Breast epithelium (tissue), 4 donors: ENCODE measurements at regions not wholly inside any gene's neighbourhood (a gene's known extent, or its start where the extent isn't known, plus 50 kb on each side); places are given as distances from the start of the nearest gene placed in this dataset.

Experiments used
- DNase-seq, 2 donors: peaks; one replicate each; pipeline ENCODE4 v3.0.0-alpha.2; 2019; ENCODE audit warnings: low spot score in 2 of 2
- H3K27ac ChIP-seq, 2 donors: fragments of 200-600 bp; sonication (generic) in 1 of 2; one replicate each; pipeline ENCODE4 v1.5.1; 2016 to 2019; ENCODE audit warnings: mild to moderate bottlenecking in 1 of 2
- H3K27me3 ChIP-seq, 2 donors: fragments of 200-600 bp; sonication (generic) in 1 of 2; one replicate each; pipeline versions ENCODE4 v1.5.1 to v1.6.0; 2017 to 2019; ENCODE audit warnings: control low read depth in 1 of 2, mild to moderate bottlenecking in 1 of 2
- H3K36me3 ChIP-seq: fragments of 200-600 bp; one replicate; pipeline ENCODE4 v1.5.1; 2019
- H3K4me1 ChIP-seq, 2 donors: fragments of 200-600 bp; sonication (generic); one replicate each; pipeline ENCODE4 v1.5.1; 2016 to 2019; ENCODE audit warnings: control low read depth in 1 of 2
- H3K4me3 ChIP-seq, 3 donors: fragments of 200-600 bp; sonication (generic); 1 replicate in 2 of 3; 2 replicates in 1 of 3; pipeline ENCODE4 v1.5.1; 2016 to 2019; ENCODE audit warnings: mild to moderate bottlenecking in 3 of 3, moderate library complexity in 2 of 3
- H3K9me3 ChIP-seq, 2 donors: fragments of 200-600 bp; sonication (generic) in 1 of 2; one replicate each; pipeline ENCODE4 v1.5.1; 2016 to 2019; ENCODE audit warnings: control low read depth in 1 of 2
- CTCF ChIP-seq, 3 donors: fragments of 450-650 bp; IDR thresholded peaks; one replicate each; pipeline ENCODE4 v1.5.1; 2016 to 2017; ENCODE audit warnings: antibody characterized with exemption in 3 of 3, mild to moderate bottlenecking in 3 of 3, moderate library complexity in 3 of 3
- POLR2A ChIP-seq: fragments of 450-650 bp; IDR thresholded peaks from one replicate; pipeline ENCODE4 v1.6.1; 2016; ENCODE audit warnings: antibody characterized with exemption, mild to moderate bottlenecking, moderate library complexity
- POLR2AphosphoS5 ChIP-seq, 3 donors: sonication (generic); formaldehyde crosslinking; IDR thresholded peaks; one replicate each; pipeline ENCODE4 v1.6.1; 2017; ENCODE audit warnings: antibody characterized with exemption in 3 of 3
- intact Hi-C: fragments of 100-400 bp; cut with DNase I; formaldehyde crosslinking; loops from one replicate; pipeline ENCODE4 v1.15.1; 2023; ENCODE audit warnings: low total_unique reads

DNA sequence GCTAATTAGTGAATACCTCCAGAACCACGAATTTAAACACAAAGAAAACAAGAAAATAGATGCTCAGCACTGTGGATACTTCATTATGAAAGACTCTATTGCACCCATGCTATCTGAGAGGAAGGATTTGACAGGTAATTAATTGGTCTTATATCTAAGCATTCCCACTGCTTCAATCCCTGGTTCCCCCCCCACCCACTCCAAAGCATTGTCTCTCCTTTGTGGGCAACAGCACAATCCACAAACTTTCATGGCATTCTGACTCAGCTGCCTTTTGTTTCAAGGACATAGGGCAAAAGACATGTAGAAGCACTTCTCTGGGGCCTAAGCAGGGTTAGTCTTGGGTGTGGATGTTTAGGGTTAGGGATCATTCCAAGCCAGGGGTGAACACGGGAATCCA is 551.4 kb downstream of the BUD13 start:
- Histone ChIP-seq H3K4me1 (peaks cover 3 to 8% of the 10 kb centered on the region in 2 donors), H3K27ac (no peak overlapping the region), H3K27me3 (no peaks in the 10 kb centered on the region), H3K4me3 (no peak overlapping the region), H3K36me3 (no peaks in the 10 kb centered on the region), H3K9me3 (no peaks in the 10 kb centered on the region)
- intact Hi-C loops, result no loop called here
- no peak for DNase-seq
- TF ChIP-seq POLR2AphosphoS5 (IDR thresholded peaks at IDR 0.05) (no peak), CTCF (IDR thresholded peaks at IDR 0.05) (no peak)

- TF ChIP-seq POLR2A, result no peak
- no peak for TF ChIP-seq CTCF (IDR thresholded peaks at IDR 0.05)
- TF ChIP-seq POLR2AphosphoS5 (IDR thresholded peaks at IDR 0.05), result no peak
- DNase-seq, result no peak
These were observed 553.6 kb downstream of the BUD13 start for GRCh38 chr11:116219171-116219635.

DNA sequence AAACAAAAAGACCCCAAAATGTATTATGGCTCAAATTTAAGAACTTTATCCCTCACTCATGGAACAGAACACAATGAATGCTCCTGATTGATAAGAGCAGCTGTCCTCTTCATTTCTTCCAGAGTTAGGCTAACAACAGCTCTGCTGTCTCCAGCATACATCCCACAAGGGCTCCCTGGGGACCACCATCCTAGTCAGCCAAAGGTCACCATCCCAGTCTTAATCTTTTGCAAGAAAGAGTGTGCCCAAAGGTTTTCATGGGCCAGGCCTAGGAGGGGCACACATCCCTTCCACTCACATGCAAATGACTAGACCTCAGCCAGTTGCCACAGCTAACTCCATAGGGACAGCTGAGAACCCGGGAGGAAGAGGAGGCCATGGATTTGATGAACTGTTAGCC is 555.3 kb downstream of the BUD13 start:
- intact Hi-C loops, result loop anchor here (2.0 kb wide), 1 partner anchor 41 kb away; no protein-coding TSS in a partner anchor
- H3K36me3 ChIP-seq, result no peaks in the 10 kb centered on the region
- peaks cover 3 to 8% of the 10 kb centered on the region in 2 donors for H3K4me1 ChIP-seq
- TF ChIP-seq CTCF (IDR thresholded peaks at IDR 0.05) (no peak), POLR2A (no peak), POLR2AphosphoS5 (IDR thresholded peaks at IDR 0.05) (no peak)
- no peak overlapping the region for H3K4me3 ChIP-seq
- no peak overlapping the region for H3K27ac ChIP-seq
- no peaks in the 10 kb centered on the region for H3K27me3 ChIP-seq
- DNase-seq, result no peak
- no peaks in the 10 kb centered on the region for H3K9me3 ChIP-seq

More at GRCh38 chr11:116219171-116219635, 553.6 kb downstream of the BUD13 start:
- Histone ChIP-seq H3K36me3 (no peaks in the 10 kb centered on the region), H3K27me3 (no peaks in the 10 kb centered on the region), H3K27ac (peak overlapping the region in 1 of 2 donors; percentile 2), H3K4me1 (peaks cover 3 to 8% of the 10 kb centered on the region in 2 donors), H3K4me3 (no peak overlapping the region), H3K9me3 (no peaks in the 10 kb centered on the region)
- intact Hi-C loops, result no loop called here

DNA sequence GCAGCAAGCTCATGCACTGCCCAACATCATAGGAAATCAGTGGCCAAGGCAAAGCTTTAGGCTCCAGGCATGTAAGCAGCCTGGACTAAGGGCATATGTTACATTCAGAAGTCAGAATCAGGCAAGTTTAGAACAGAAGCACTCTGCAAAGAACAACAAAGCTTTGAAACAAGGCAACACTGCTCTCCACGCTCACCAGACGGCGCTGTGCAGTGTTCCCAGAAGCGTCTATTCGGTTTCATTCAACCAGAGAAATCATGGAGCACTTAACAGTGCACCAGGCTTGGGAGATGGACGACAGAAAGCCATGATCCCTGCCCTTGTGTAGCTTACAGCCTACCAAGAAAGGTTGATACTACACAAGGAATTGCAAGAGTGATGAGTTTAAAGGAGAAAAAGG is 555.8 kb downstream of the BUD13 start:
- no peak for DNase-seq
- Histone ChIP-seq H3K4me3 (no peak overlapping the region), H3K27ac (no peak overlapping the region), H3K9me3 (no peaks in the 10 kb centered on the region), H3K27me3 (no peaks in the 10 kb centered on the region), H3K4me1 (peaks cover 3 to 8% of the 10 kb centered on the region in 2 donors), H3K36me3 (no peaks in the 10 kb centered on the region)
- peak in 2 of 3 donors; percentile 27 to 41 for TF ChIP-seq CTCF (IDR thresholded peaks at IDR 0.05)
- no peak for TF ChIP-seq POLR2AphosphoS5 (IDR thresholded peaks at IDR 0.05)
- intact Hi-C loops, result loop anchor here (2.0 kb wide), 1 partner anchor 42 kb away; no protein-coding TSS in a partner anchor

DNA sequence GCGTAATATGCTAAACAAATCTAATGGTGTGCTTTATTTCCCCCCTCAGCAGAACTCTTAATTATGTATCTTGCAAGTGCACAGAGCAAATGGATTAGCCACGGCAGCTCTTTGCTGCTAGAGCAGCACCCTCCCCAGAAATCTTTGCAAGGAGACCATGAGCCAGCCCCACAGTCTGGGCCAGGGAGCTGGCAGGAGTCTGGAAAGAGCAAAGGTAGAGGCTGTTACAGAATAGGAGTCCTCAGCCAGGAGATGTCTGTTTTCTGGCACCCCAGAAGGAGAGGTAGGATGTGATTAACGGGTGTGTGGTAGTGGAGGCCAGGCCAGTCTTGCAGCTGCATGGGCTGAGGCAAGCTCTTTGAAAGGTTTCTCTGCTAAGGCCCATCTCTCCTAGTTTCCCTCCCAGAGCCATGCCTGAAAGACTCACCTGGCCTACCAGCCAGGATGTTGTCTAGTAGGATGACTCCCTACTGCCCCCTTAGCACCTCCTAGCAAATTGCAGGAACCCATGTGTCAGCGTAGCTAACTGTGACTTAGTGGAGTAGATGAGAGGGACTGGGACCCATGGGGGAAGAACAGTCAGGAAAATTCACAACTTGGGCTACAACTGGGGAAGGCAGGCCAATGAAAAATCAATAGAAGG is 557.2 kb downstream of the BUD13 start:
- H3K27me3 ChIP-seq, result no peaks in the 10 kb centered on the region
- no peak for TF ChIP-seq POLR2A
- TF ChIP-seq POLR2AphosphoS5 (IDR thresholded peaks at IDR 0.05), result no peak
- no peak for TF ChIP-seq CTCF (IDR thresholded peaks at IDR 0.05)
- H3K27ac ChIP-seq, result no peak overlapping the region
- H3K4me3 ChIP-seq, result no peak overlapping the region
- intact Hi-C loops, result loop anchor here (2.0 kb wide), 1 partner anchor 43 kb away; no protein-coding TSS in a partner anchor
- peaks cover 3 to 8% of the 10 kb centered on the region in 2 donors for H3K4me1 ChIP-seq
- no peaks in the 10 kb centered on the region for H3K36me3 ChIP-seq
- DNase-seq, result no peak
- H3K9me3 ChIP-seq, result no peaks in the 10 kb centered on the region
